Stomach (tissue), 8 donors: ENCODE measurements at regions not wholly inside any gene's neighbourhood (a gene's known extent, or its start where the extent isn't known, plus 50 kb on each side); places are given as distances from the start of the nearest gene placed in this dataset.
A peak's percentile ranks its signal among the peaks of the same experiment; 100 is the strongest.

Experiments used
- DNase-seq, 2 donors: peaks; one replicate each; pipeline versions ENCODE4 v3.0.0 to v3.0.0-alpha.2; 2013 to 2019
- H3K27ac ChIP-seq, 5 donors: fragments of 200-600 bp in 4 of 5; sonication (generic) in 4 of 5; one replicate each; pipeline ENCODE4 v1.5.1; 2013 to 2019; ENCODE audit warnings: mild to moderate bottlenecking in 1 of 5, moderate library complexity in 1 of 5
- H3K27me3 ChIP-seq, 3 donors: fragments of 200-600 bp; sonication (generic); one replicate each; pipeline ENCODE4 v1.5.1; 2017 to 2019; ENCODE audit warnings: mixed run types in 1 of 3
- H3K36me3 ChIP-seq, 4 donors: fragments of 200-600 bp; sonication (generic); 1 replicate in 3 of 4; 2 replicates in 1 of 4; pipeline ENCODE4 v1.5.1; 2016 to 2019
- H3K4me1 ChIP-seq, 4 donors: fragments of 200-600 bp; sonication (generic); one replicate each; pipeline ENCODE4 v1.5.1; 2016 to 2019
- H3K4me3 ChIP-seq, 4 donors: fragments of 200-600 bp; sonication (generic) in 3 of 4; one replicate each; pipeline ENCODE4 v1.5.1; 2016 to 2019; ENCODE audit warnings: mild to moderate bottlenecking in 1 of 4
- H3K9me3 ChIP-seq, 4 donors: fragments of 200-600 bp; sonication (generic); one replicate each; pipeline ENCODE4 v1.5.1; 2016 to 2019
- EP300 ChIP-seq: sonication (generic); formaldehyde crosslinking; IDR thresholded peaks from one replicate; pipeline ENCODE4 v1.6.1; 2017; ENCODE audit warnings: antibody characterized with exemption
- POLR2A ChIP-seq, 4 donors: fragments of 450-650 bp; IDR thresholded peaks; one replicate each; pipeline ENCODE4 v1.6.1; 2016; ENCODE audit warnings: antibody characterized with exemption in 4 of 4, control low read depth in 2 of 4, mild to moderate bottlenecking in 1 of 4, moderate library complexity in 1 of 4
- POLR2AphosphoS5 ChIP-seq, 3 donors: sonication (generic); formaldehyde crosslinking; IDR thresholded peaks; one replicate each; pipeline ENCODE4 v1.6.1; 2016; ENCODE audit warnings: antibody characterized with exemption in 3 of 3
- WGBS, 5 donors: extraction: QIAGEN DNeasy Blood & Tissue Kit in 3 of 5; methylation state at CpG; one replicate each; pipeline versions ENCODE4 v1.1.5 to v1.1.7; 2013 to 2018; 5-methylcytosine and 5-hydroxymethylcytosine counted together
- intact Hi-C: fragments of 100-400 bp; cut with DNase I; formaldehyde crosslinking; loops from one replicate; pipeline ENCODE4 v1.15.1; 2023; ENCODE audit warnings: low total_unique reads
- TF ChIP-seq, protein P1 (sequence below), 7 experiments: fragments of 450-650 bp in 4 of 7; fragments of 200-600 bp in 3 of 7; sonication (generic) in 3 of 7; IDR thresholded peaks; one replicate each; pipeline ENCODE4 v1.5.1; 2016 to 2019; ENCODE audit warnings: antibody characterized with exemption in 7 of 7, control low read depth in 2 of 7, mild to moderate bottlenecking in 1 of 7
- donor health status: healthy with polysubstance abuse.
- donor health status: Bipolar disorder and iron deficiency.
- donor health status: healthy.

DNA sequence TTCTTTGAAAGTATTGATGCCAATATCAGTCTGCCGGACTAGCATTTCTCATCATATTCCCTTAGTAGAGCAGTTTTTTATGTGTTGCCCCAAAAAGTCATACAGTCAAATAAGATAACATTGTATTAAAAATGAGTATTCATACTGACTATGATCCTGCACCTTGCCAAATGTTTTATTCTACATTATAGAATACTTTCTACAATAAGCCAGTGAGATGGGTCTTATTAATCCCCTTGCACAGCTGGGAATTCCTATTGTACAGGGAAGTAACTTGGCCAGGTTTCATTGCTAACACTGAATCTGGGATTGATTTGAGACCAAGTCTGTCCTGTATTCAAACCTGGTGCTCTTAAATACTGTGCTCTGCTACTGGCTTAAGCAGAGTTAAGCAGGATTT is 114.0 kb downstream of the KCTD12 start:
- whole genome bisulfite sequencing, 5 donors = 86 to 97% (median 95%) methylated on average over 1 of the region's 1 CpG
- Histone ChIP-seq H3K9me3 (no peaks in the 10 kb centered on the region), H3K27me3 (no peaks in the 10 kb centered on the region), H3K27ac (no peak overlapping the region), H3K4me1 (peaks cover 0 to 4% (median 0%) of the 10 kb centered on the region in 4 donors), H3K4me3 (no peak overlapping the region), H3K36me3 (no peaks in the 10 kb centered on the region)
- TF ChIP-seq POLR2AphosphoS5 (IDR thresholded peaks at IDR 0.05) (no peak), EP300 (no peak)
- TF ChIP-seq, protein P1, sequence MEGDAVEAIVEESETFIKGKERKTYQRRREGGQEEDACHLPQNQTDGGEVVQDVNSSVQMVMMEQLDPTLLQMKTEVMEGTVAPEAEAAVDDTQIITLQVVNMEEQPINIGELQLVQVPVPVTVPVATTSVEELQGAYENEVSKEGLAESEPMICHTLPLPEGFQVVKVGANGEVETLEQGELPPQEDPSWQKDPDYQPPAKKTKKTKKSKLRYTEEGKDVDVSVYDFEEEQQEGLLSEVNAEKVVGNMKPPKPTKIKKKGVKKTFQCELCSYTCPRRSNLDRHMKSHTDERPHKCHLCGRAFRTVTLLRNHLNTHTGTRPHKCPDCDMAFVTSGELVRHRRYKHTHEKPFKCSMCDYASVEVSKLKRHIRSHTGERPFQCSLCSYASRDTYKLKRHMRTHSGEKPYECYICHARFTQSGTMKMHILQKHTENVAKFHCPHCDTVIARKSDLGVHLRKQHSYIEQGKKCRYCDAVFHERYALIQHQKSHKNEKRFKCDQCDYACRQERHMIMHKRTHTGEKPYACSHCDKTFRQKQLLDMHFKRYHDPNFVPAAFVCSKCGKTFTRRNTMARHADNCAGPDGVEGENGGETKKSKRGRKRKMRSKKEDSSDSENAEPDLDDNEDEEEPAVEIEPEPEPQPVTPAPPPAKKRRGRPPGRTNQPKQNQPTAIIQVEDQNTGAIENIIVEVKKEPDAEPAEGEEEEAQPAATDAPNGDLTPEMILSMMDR (IDR thresholded peaks at IDR 0.05) = no peak
- intact Hi-C loops = no loop called here
- no peak for DNase-seq

DNA sequence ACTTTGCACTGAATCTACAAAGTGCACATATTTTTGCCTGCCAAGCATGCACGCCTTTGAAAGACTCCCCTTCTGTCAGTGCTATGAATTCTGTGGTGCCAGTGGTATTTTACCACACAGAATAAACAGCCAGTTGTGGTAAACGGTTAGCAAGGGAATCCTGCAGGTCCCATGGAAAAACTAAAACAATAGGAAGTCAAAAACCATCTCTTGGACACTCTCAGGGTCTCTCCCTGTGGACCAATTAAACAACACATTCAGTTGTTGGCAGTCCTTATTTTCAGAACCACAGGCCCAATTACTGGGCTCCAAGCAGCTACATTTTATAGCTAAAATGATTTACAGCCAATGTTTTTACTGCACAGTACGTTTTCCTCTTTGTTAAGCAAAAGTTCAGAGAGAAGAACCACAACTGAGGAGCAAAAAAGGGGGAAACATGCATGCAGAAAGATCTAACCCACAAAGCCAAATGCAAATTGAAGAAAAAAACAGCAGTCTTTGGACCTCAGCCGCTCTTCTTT is 116.9 kb downstream of the KCTD12 start:
- Histone ChIP-seq H3K4me1 (peaks cover 0 to 4% (median 0%) of the 10 kb centered on the region in 4 donors), H3K36me3 (no peaks in the 10 kb centered on the region), H3K4me3 (no peak overlapping the region), H3K9me3 (no peaks in the 10 kb centered on the region), H3K27me3 (no peaks in the 10 kb centered on the region), H3K27ac (no peak overlapping the region)
- WGBS, 5 donors = 49 to 62% (median 53%) methylated on average over 4 of the region's 4 CpGs
- intact Hi-C loops = no loop called here
- TF ChIP-seq POLR2AphosphoS5 (IDR thresholded peaks at IDR 0.05) = no peak
- no peak for TF ChIP-seq POLR2A (IDR thresholded peaks at IDR 0.05)
- TF ChIP-seq EP300 = no peak
- TF ChIP-seq, protein P1 (IDR thresholded peaks at IDR 0.05) = no peak
- DNase-seq = no peak

DNA sequence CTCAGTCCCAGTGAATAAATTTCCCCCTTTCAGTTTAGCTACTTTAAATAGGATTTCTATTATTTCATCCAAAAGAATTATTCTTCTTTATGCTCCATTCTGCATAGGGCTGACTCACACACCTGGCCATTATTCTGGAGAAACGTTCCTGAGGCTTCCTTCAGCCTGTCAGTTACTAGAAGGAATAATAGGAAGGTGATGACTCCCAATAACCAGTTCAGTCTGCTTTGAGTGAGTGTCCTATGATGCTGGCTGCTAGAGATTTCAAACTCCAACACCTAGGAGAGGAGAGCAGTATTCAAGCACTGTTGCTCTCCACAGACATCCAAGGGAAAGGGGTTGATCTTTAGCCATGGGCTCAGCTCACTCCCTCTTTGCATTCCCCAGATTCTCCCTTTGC is 117.8 kb downstream of the KCTD12 start:
- Histone ChIP-seq H3K9me3 (no peaks in the 10 kb centered on the region), H3K4me3 (no peak overlapping the region), H3K4me1 (peaks cover 0 to 4% (median 0%) of the 10 kb centered on the region in 4 donors), H3K36me3 (no peaks in the 10 kb centered on the region), H3K27ac (no peak overlapping the region), H3K27me3 (no peaks in the 10 kb centered on the region)
- TF ChIP-seq POLR2A (IDR thresholded peaks at IDR 0.05) (no peak), POLR2AphosphoS5 (IDR thresholded peaks at IDR 0.05) (no peak)
- TF ChIP-seq, protein P1 (IDR thresholded peaks at IDR 0.05) = no peak
- intact Hi-C loops = no loop called here
- 42 to 66% (median 53%) methylated on average over 1 of the region's 1 CpG for WGBS, 5 donors
- DNase-seq = no peak

DNA sequence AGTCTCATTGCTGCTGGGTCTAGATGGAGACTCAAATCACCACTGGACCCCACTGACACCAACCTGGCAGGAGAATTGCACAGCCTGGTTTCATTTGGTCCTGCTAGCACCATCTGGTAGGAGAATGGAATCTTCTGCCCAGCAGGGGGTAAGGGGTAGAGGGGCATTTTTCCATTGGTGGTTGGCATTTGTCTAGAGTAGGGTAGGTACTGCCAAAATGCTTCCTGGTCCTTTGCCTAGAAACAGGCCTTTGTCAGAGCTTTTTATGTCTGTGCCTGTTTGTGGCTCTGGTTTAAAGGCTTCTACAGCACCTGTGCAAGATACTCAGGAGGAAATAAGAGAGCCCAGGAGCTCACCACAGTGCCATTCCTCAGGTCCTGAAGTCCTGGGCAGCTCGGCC is 121.3 kb downstream of the KCTD12 start:
- TF ChIP-seq EP300 = no peak
- TF ChIP-seq, protein P1 (IDR thresholded peaks at IDR 0.05) = no peak
- Histone ChIP-seq H3K27ac (peak overlapping the region in 3 of 5 donors; percentile 21 to 38 (median 30)), H3K36me3 (no peaks in the 10 kb centered on the region), H3K27me3 (no peaks in the 10 kb centered on the region), H3K9me3 (no peaks in the 10 kb centered on the region), H3K4me1 (peaks cover 0 to 4% (median 0%) of the 10 kb centered on the region in 4 donors), H3K4me3 (no peak overlapping the region)
- intact Hi-C loops = no loop called here
- no peak for DNase-seq
- WGBS, 5 donors = 75 to 93% (median 90%) methylated on average over 1 of the region's 1 CpG
